Activated CD4-positive, alpha-beta T cell treated with anti-CD3 and anti-CD28 coated beads, Interleukin-2, amount 50 U/mL, for 16 hours (primary cell): ENCODE measurements at regions not wholly inside any gene's neighbourhood (a gene's known extent, or its start where the extent isn't known, plus 50 kb on each side); places are given as distances from the start of the nearest gene placed in this dataset.
"Not testable (repeated sequence)": the region's sequence is repeated elsewhere in the genome, so short reads cannot be mapped to it uniquely, and the experiment has no call there.

Source experiments
- DNase-seq: peaks from one replicate; pipeline ENCODE4 v3.0.0-alpha.2; 2020

- no peak for DNase-seq
Measured at GRCh38 chr7:53413021-53413420, 377.6 kb downstream of the POM121L12 start.

- no peak for DNase-seq
Measured at GRCh38 chr7:53415816-53416215, 380.4 kb downstream of the POM121L12 start.

DNA sequence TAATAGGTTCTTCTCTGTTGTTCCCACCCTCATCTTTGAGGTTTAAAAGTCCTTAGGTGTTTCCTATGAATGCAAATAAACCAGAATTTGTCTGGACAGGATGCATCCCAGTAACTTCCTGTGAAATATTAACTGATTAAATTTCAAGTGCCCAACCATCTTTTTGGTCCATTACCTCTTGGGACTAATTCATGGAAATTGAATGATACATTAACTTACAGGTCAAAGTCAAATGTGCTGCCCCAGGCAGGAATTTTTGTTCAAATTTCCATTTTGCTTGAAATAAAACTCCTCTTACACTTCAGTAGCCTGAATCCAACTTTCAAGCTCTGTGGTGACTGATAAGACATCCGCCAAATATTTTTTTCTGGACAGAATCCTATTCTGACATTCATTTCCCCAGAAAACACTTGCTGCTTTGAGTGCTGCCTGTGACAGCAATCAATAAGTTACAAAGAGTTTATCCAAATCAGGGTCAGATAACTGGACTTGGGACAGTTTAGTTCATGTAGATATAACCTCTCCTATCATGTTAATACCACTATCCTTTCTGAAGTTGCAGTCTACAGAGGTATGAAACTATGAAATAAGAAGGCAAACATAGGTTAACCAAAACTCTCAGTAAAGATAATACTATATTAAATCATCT, 383.5 kb downstream of the POM121L12 start:
- DNase-seq, result no peak

DNA sequence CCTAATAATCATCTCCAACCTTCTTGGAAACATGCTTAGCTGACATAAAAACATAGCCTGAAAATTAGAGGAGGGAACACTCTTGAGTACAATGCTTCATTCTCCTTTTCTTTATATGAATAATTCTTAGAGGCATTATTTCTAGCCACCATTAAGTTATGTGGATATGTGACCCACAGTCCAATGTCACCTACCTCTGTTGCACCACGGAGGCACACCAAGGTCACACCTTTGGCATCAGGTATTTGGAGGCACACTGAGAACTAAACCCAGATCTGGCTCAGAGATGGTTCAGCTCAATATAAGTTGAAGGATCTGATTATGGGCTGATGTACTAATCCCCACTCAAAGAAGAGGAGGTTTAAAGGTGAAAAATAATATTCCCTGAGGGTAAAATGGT, 385.1 kb downstream of the POM121L12 start:
- DNase-seq, result no peak

DNA sequence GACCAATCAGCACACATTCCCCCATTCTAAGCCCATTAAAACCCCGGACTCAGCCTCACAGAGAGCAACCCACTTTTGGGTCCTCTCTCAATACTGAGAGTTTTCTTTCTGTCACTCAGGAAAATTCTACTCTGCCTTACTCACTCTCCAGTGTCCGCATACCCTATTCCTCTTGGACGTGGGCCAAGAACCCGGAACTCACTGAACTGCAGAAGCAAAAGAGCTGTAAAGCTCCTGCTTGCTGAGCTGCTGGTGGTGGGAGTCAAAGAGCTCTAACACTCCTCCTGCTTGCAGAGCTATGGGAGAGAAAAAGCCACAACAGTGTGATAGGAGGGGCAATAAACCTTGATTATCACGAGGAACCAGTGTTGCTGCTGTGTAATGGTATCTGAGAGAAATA, 386.9 kb downstream of the POM121L12 start:
- DNase-seq, result no peak

- no peak for DNase-seq
Measured at GRCh38 chr7:53426145-53426750, 390.8 kb downstream of the POM121L12 start.

DNA sequence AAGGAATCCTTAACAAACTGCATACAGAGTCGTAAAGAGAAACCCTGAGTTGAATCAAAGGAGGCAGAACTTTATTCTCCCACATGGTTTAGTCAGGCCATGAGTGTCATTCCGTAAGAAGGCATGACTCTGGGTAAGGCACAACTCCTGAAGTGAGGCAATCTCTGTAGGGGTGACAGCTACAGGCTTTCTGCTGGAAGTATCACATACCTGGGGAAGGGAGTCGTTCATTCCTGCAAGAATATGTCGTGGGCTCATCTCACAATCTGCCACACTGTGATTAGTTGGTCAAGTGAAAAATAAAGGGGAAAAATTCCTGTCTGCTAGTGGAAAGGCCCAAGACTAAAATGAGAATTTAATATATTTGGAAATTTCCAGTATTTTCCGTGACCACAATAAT, 392.6 kb downstream of the POM121L12 start:
- DNase-seq, result no peak

DNA sequence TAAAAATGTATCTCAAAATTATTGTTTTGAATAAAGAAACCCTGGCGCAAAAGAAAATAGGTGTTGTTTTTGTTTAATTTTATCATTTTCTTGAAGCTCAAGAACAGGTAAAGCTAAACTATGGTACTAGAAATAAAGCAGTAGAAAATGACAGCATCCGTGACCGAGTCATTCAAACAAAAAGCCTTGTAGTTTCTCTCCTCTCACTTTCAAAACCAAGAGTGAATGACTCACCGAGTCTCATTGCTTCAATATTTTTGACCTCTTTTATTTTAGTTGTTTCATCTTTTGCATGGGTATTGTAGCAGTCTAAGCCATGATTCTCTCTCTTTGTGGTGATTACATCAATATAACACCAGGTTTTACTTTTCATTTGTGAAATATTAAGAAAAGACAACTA, 396.5 kb downstream of the POM121L12 start:
- no peak for DNase-seq

DNA sequence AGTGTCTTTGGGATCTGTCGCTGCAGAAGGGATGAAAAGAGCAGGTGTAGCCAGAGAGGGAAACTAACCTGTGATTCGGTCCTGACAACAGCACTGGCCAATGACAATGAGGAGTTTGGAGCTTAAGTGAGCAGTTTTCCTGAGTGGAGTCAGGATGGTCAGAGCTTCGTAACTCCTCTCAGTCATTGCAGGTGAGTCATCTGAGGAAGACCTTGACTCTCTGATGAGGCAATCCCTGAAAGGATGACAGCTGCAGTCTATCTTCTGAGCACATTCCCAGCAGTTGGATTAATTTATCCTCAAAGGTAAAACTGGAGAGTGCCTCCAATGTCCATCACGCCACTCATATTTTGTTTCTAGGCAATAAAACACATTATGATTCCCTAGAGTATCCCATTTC, 401.9 kb downstream of the POM121L12 start:
- DNase-seq, result no peak

DNA sequence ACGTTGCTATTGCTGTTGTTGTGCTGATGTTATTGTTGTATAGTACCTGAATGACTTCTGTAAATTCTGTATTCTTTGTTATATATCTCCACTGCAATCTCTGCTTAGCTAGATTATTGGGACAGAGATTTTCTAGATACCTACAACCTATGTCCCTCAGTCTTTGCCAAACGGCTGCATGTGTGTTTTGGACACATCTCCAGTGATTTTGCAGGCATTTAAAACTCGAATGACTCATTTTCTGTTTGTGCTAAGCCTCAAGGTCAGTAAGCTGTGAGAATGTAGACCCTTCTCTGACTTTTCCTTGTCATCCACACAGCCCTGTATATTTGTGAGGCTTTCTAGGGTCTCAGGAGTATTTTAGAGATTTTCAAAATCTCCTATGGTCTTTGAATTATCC, 410.7 kb downstream of the POM121L12 start:
- no peak for DNase-seq

GRCh38 chr7:53458636-53459035, 423.2 kb downstream of the POM121L12 start:
- no peak for DNase-seq

- DNase-seq, result no peak
Measured at GRCh38 chr7:53466371-53466770, 430.9 kb downstream of the POM121L12 start.

DNA sequence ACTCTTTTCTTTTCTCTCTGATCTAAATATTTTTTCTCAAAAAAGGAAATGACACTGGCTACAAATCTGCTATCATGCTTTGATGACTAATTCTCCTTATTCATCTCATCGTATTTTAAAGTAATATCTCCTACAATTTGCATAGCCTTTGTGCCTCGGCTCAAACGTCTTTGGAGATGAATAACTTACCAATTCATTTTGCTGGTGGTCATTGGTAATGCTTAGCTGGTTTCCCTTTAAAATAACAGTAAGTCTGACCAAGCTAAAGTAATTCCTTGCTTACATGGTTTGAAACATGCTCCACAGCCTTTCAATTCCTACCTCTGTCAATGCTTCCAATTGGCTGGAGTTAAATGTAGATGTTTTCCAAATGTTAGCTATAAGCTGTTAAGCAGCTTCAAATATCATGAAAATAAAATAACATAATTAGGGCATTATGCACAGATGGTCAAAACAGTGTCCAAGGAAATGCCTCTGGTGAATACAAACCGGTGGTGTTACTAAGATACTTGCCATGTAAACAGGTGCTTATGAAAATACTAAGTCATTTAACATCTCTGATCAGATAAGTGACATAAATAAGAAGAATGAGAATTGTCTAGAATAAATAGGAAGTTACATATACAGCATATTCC, 435.0 kb downstream of the POM121L12 start:
- DNase-seq, result no peak

GRCh38 chr7:53473371-53473770, 437.9 kb downstream of the POM121L12 start:
- DNase-seq, result no peak

- DNase-seq, result no peak
Measured at GRCh38 chr7:53475776-53476175, 440.3 kb downstream of the POM121L12 start.

- no peak for DNase-seq
Measured at GRCh38 chr7:53476566-53476965, 441.1 kb downstream of the POM121L12 start.

- DNase-seq, result no peak
Measured at GRCh38 chr7:53485354-53485753, 449.9 kb downstream of the POM121L12 start.

GRCh38 chr7:53491051-53491450, 455.6 kb downstream of the POM121L12 start:
- no peak for DNase-seq

DNA sequence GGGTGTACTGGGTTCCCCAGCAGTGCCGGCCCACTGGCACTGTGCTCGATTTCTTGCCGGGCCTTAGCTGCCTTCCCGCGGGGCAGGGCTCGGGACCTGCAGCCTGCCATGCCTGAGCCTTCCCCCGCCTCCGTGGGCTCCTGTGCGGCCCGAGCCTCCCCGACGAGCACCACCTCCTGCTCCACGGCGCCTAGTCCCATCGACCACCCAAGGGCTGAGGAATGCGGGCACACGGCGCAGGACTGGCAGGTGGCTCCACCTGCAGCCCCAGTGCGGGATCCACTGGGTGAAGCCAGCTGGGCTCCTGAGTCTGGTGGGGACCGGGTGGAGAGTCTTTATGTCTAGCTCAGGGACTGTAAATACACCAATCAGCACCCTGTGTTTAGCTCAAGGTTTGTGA, 459.7 kb downstream of the POM121L12 start:
- DNase-seq, result not testable (repeated sequence)

GRCh38 chr7:53500076-53500475, 464.6 kb downstream of the POM121L12 start:
- no peak for DNase-seq

GRCh38 chr7:53504914-53505313, 469.5 kb downstream of the POM121L12 start:
- no peak for DNase-seq

DNA sequence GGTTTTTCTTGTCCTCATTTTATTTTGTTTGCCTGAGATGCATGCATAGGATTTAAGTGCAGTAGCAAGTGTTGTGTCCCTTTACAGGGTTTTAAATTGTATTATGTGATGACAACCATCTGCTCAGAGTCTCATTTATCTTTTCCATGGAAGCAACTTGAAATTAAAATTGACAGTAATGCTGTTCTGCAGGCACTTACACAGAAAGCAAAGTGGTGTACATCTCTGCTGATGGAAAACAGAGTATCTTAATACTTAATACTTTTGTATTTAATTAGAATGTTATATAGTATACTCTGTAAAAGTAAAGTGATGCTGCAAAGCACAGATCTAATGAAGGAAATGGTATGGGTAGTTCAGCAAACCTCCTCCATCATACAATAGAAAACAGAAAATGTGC, 482.9 kb downstream of the POM121L12 start:
- DNase-seq, result no peak

DNA sequence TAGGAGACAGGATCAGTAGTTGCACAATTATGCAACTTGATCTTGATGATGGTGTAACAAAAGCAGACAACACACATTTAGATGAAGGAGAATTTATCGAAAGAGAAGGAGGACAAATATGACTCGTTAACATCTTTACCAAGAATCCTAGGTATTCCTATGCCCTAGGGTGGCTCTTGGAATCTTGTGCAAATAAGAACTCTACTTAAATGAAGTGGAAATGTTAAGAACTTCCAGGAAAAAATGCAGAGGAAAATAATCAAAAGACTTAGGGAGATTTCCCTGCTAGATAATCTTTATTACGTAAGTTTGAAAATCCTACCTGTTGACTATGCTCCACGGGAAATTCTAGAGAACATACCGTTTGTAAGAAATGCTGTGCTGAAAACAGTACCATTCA, 485.4 kb downstream of the POM121L12 start:
- no peak for DNase-seq

- no peak for DNase-seq
Measured at GRCh38 chr7:53521638-53522184, 486.3 kb downstream of the POM121L12 start.
